ENCODE measurements at regions not wholly inside any gene's neighbourhood (a gene's known extent, or its start where the extent isn't known, plus 50 kb on each side); places are given as distances from the start of the nearest gene placed in this dataset.
A peak's percentile ranks its signal among the peaks of the same experiment; 100 is the strongest.
"Not testable (repeated sequence)": the region's sequence is repeated elsewhere in the genome, so short reads cannot be mapped to it uniquely, and the experiment has no call there.

DNA sequence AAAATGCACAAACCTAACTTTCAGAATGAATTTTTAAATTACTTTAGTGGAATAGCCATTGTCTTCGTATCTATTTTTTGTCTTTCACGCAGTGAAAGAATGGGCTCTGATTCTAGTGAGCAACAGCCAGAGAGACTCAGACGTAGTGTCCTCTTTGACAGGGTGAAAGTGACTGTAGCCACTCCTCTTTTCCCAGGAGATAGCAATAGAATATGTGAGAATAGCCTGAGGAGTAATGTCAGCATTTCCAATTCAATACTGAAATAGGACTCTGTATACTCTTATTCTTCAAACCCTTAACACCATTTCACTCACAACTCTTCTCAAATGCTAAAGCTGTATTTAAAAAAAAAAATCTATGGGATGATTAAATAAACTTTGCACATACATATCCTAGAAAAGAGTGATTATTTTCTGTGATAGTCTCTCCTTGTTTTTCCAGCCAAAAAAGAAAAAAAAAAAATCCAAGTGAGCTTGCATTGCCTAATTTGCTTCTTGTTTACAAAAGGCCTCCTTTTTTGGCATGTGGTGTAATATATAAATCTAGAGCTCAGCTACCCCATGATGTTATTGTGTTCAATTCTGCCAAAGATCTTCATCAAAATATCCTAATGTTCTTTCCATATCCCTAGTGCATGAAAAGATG lies 626.1 kb upstream of the SLITRK6 start:
- no peak for DNase-seq (ENCODE audit: low spot score)

DNA sequence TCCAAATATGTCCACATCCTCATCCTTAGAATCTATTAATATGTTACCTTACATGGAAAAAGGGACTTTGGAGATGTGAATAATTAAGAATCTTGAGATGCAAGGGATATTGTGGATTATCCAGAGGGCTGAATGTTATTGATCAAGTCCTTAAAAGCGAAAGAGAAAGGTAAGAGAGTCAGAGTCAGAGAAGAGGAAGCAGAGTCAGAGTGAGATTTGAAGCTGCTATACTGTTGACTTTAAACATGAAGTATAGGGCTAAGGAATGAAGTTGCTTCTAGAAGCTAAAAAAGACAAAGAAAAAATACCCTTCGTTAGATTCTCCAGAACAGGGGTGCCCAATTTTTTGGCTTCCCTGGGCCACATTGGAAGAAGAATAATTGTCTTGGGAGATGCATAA lies 627.2 kb upstream of the SLITRK6 start:
- no peak for DNase-seq (ENCODE audit: low spot score)

DNA sequence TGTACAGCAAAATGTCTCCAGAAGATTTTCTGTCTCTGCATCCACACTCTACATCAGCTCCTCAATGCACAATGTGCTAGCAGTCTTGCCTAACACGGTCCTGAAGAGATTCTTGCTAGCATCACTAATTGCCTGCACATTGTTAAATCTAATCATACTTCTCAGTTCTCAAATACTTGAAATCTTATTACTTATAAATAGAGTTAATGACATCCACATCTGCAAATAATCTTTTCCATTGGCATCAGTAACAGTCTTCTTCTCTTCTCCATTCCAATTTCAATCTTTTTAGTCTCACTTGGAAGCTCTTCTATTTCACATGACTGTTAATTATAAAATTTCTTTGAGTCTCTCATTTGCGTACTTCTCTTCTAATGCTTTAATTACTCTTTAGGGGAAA lies 630.5 kb upstream of the SLITRK6 start:
- no peak for DNase-seq (ENCODE audit: low spot score)

DNA sequence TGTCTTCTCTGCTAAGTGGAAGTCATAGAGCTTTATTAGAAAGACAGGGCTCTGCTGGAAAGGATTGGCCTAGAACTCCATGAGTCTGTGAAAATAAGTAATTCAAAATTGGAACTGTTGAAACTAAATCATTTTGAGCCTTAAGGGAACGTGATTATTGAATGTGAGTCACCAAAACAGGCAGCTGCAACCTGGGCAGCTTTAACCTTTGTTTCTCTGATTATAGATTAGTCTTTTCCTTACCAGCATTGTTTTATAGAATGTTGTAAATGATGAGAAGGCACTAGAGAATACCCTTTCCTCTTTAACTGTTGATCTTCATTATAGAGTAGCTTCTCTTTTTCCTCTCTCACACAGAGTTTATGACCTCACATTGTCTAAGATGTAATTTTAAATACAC lies 638.8 kb upstream of the SLITRK6 start:
- no peak for DNase-seq (ENCODE audit: low spot score)

GRCh38 chr13:86445206-86445605 lies 646.0 kb upstream of the SLITRK6 start:
- no peak for DNase-seq (ENCODE audit: low spot score)

DNA sequence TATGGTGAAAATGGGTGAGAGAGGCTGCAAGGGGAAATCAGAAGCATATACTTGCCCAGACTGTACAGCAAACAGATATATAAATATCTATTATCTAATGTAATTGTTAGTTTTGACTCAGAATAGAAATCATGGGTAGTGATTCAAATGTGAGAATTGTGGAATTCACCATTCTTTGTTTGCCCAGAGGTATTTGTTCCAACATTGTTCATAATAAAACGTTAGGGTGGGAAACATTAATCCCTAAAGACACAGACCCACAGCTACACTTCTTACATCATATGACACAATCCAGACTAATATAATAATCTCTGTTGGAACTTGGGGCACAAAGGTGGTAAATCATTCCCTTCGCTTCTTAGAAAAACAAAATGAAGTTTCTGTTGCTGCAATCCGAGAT lies 646.5 kb upstream of the SLITRK6 start:
- no peak for DNase-seq (ENCODE audit: low spot score)

- no peak for DNase-seq (ENCODE audit: low spot score)
Measured at GRCh38 chr13:86446311-86446710, 647.1 kb upstream of the SLITRK6 start.

GRCh38 chr13:86447479-86447878 lies 648.3 kb upstream of the SLITRK6 start:
- no peak for DNase-seq (ENCODE audit: low spot score)

GRCh38 chr13:86462011-86462410 lies 662.8 kb upstream of the SLITRK6 start:
- no peak for DNase-seq (ENCODE audit: low spot score)

DNA sequence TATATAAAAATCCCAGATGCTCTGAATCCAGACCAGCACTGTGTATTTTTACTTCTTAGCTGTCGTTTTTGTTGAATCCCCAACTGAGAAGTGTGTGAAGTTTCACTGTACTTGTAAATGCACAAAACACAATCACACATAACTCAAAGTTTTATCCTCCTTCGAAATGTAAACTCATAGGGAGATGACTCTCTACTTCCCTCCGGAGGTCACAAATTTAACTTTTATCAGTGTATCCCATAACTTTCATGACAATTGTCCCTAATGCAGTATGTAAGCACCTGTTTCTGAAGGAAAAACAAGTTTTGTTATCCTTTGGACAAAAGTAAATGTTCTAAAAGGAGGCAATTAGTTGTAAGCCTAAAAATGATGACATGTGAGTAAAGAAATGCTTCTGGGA lies 665.0 kb upstream of the SLITRK6 start:
- DNase-seq (ENCODE audit: low spot score) = no peak

DNA sequence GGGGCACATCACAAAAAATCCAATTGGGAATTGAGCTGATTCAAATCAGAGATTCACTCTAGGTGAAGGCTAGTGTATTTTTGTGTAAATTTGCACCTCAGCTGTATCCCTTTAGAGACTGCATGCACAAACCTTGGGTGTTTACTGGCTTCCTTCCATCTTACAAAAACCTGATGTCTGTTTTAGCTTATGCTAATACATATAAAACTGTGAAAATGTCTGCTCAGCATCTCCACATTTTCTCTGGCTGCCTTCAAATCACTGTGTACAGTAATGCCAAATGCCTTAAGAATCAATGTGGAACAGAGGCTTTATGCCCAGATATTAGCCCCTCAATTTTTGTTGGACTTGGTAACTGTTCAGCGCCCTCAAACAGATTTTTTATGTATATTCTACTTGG lies 675.8 kb upstream of the SLITRK6 start:
- DNase-seq (ENCODE audit: low spot score) = no peak

DNA sequence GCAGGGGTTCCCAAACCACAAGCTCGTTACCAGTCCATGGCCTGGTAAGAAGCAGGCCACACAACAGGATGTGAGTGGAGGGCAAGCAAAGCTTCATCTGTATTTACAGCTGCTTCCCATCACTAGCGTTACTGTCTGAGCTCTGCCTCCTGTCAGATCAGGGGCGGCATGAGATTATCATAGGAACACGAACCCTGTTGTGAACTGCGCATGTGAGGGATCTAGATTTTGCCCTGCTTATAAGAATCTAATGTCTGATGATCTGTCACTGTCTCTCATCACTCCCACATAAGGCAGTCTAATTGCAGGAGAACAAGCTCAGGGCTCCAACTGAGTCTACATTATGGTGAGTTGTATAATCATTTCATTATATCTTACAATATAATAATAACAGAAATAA lies 677.4 kb upstream of the SLITRK6 start:
- DNase-seq (ENCODE audit: low spot score) = no peak

DNA sequence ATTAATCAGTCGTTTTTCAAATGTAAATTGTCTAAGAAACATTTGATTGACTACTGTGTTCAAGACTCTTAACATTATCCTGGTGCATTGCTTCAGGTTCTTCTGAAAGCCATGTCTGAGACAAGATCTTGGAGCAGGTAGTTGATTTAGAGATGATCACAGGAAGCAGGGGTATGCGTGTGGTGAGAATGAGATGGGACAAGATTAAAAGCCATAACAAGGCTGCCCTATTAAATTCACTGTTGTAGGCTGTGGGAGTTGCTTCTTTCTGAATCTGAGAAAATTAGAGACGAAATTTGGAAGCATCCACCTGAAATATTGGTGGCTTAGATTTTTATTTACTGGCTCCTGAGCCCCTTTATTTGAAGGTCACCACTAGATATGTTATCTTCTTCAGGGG lies 687.4 kb upstream of the SLITRK6 start:
- no peak for DNase-seq (ENCODE audit: low spot score)

DNA sequence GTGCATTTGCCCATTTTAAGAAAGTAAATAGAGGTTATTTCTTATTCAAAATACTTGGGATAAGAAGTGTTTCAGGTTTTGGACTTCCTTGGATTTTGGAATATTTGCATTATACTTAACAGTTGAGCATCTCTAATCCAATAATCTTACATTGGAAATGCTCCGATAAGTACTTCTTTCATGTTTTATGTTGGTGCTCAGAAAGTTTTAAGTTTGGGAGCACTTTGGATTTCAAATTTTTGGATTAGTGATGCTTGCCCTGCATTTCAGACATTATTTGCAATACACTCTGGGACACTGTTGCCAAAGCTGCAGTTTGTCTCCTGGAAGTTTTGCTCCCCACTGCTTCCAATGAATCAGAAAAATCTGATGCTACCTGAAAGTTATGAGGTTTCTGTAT lies 691.9 kb upstream of the SLITRK6 start:
- DNase-seq (ENCODE audit: low spot score) = no peak

- DNase-seq (ENCODE audit: low spot score) = not testable (repeated sequence)
Measured at GRCh38 chr13:86501931-86502330, 702.7 kb upstream of the SLITRK6 start.

- no peak for DNase-seq (ENCODE audit: low spot score)
Measured at GRCh38 chr13:86510792-86511191, 711.6 kb upstream of the SLITRK6 start.

- no peak for DNase-seq (ENCODE audit: low spot score)
Measured at GRCh38 chr13:86541461-86541860, 742.2 kb upstream of the SLITRK6 start.

DNA sequence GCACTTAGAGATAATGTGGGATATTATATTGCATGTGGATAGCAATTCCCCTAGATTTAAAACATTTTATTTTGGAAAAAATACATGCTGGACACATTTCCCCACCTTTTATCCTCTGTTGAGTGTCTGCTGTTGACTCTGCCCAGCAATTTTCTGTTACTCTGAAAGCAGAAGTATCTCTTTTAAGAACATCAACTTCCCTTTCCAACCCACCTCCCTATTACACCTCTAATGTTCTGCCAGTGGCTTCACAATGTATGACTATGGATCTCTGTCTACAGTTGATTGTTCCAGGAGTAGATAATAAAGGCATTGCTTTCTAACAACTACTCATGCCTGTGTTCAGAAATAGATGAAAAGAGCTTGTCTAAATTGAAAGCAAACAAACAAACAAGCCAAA lies 754.8 kb upstream of the SLITRK6 start:
- no peak for DNase-seq (ENCODE audit: low spot score)

GRCh38 chr13:86559901-86560300 lies 760.7 kb upstream of the SLITRK6 start:
- DNase-seq (ENCODE audit: low spot score) = no peak

GRCh38 chr13:86562866-86563265 lies 763.6 kb upstream of the SLITRK6 start:
- DNase-seq (ENCODE audit: low spot score) = no peak

DNA sequence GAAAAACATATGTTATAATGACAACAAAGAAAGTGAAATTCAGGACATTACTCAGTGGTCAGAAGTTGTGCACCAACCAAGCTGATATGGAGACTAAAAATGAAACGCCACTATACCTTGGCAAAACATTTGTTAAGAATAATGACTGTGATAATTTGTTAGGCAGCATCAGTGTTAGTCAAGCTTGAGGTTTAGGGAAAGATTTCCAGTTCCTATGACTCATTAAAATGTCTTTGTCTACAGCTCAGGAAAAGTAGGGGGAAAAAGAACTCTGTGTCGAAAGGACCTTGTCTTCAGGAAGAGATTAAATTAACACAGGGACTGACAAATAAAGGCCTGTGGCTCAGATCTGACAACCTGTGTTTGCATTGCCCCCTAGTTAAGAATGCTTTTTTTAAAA lies 764.1 kb upstream of the SLITRK6 start:
- DNase-seq (ENCODE audit: low spot score) = peak; percentile 10

- no peak for DNase-seq (ENCODE audit: low spot score)
Measured at GRCh38 chr13:86567119-86567518, 767.9 kb upstream of the SLITRK6 start.

GRCh38 chr13:86569119-86569518 lies 769.9 kb upstream of the SLITRK6 start:
- no peak for DNase-seq (ENCODE audit: low spot score)

GRCh38 chr13:86569974-86570373 lies 770.8 kb upstream of the SLITRK6 start:
- no peak for DNase-seq (ENCODE audit: low spot score)

DNA sequence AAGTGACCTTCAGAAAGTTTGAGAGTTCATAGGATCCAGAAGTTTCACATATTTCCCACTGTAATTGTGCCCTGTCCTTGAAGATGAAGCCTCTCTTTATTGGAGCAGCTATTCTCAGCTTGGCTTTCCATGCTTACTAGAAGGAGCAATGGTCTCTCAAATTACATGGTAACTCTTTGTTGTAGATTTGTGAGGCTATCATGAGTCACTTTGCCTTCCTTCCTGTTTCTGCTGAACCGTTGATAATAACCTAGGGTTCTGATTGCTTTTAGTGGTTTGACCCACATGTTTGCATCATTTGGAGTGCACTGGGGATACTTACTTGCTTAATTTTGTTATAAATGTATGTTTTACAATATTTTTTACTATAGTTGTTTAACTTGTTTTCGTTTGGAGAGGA lies 772.9 kb upstream of the SLITRK6 start:
- peak; percentile 51 for DNase-seq (ENCODE audit: low spot score)
